ENCODE measurements at regions not wholly inside any gene's neighbourhood (a gene's known extent, or its start where the extent isn't known, plus 50 kb on each side); places are given as distances from the start of the nearest gene placed in this dataset.
A peak's percentile ranks its signal among the peaks of the same experiment; 100 is the strongest.
"Not testable (repeated sequence)": the region's sequence is repeated elsewhere in the genome, so short reads cannot be mapped to it uniquely, and the experiment has no call there.

- DNase-seq (ENCODE audit: low spot score) (no peak), ATAC-seq (no peak)
Observed at GRCh38 chr13:87153371-87153770, 517.8 kb upstream of the SLITRK5 start.

GRCh38 chr13:87166348-87166747 is 504.8 kb upstream of the SLITRK5 start:
- ATAC-seq (no peak), DNase-seq (ENCODE audit: low spot score) (no peak)

GRCh38 chr13:87168390-87168789 is 502.8 kb upstream of the SLITRK5 start:
- no peak for ATAC-seq

GRCh38 chr13:87169337-87169736 is 501.8 kb upstream of the SLITRK5 start:
- DNase-seq (ENCODE audit: low spot score) (no peak), ATAC-seq (no peak)

More at GRCh38 chr13:87168390-87168789, 502.8 kb upstream of the SLITRK5 start:
- DNase-seq (ENCODE audit: low spot score), result no peak

GRCh38 chr13:87172166-87172835 is 498.9 kb upstream of the SLITRK5 start:
- DNase-seq (ENCODE audit: low spot score), result no peak
- no peak for ATAC-seq

GRCh38 chr13:87185138-87185537 is 486.0 kb upstream of the SLITRK5 start:
- ATAC-seq; DNase-seq (ENCODE audit: low spot score): not testable (repeated sequence)

- not testable (repeated sequence) for ATAC-seq; DNase-seq (ENCODE audit: low spot score)
Observed at GRCh38 chr13:87186647-87187046, 484.5 kb upstream of the SLITRK5 start.

GRCh38 chr13:87191485-87191884 is 479.7 kb upstream of the SLITRK5 start:
- ATAC-seq; DNase-seq (ENCODE audit: low spot score): not testable (repeated sequence)

GRCh38 chr13:87198371-87198770 is 472.8 kb upstream of the SLITRK5 start:
- ATAC-seq, result no peak
- no peak for DNase-seq (ENCODE audit: low spot score)

- no peak for ATAC-seq
- DNase-seq (ENCODE audit: low spot score), result no peak
Observed at GRCh38 chr13:87206708-87207107, 464.5 kb upstream of the SLITRK5 start.

- ATAC-seq, result no peak
- DNase-seq (ENCODE audit: low spot score), result no peak
Observed at GRCh38 chr13:87207280-87208003, 463.7 kb upstream of the SLITRK5 start.

GRCh38 chr13:87208636-87209035 is 462.5 kb upstream of the SLITRK5 start:
- no peak for ATAC-seq
- no peak for DNase-seq (ENCODE audit: low spot score)

- DNase-seq (ENCODE audit: low spot score) (no peak), ATAC-seq (peak; percentile 35)
Observed at GRCh38 chr13:87234981-87235380, 436.2 kb upstream of the SLITRK5 start.

- ATAC-seq, result no peak
- DNase-seq (ENCODE audit: low spot score), result no peak
Observed at GRCh38 chr13:87235621-87236020, 435.6 kb upstream of the SLITRK5 start.

GRCh38 chr13:87244256-87244890 is 426.8 kb upstream of the SLITRK5 start:
- no peak for DNase-seq (ENCODE audit: low spot score)
- no peak for ATAC-seq

GRCh38 chr13:87249847-87250246 is 421.3 kb upstream of the SLITRK5 start:
- DNase-seq (ENCODE audit: low spot score), result not testable (repeated sequence)

GRCh38 chr13:87255394-87255793 is 415.8 kb upstream of the SLITRK5 start:
- DNase-seq (ENCODE audit: low spot score), result no peak
- no peak for ATAC-seq

More at GRCh38 chr13:87249847-87250246, 421.3 kb upstream of the SLITRK5 start:
- not testable (repeated sequence) for ATAC-seq

- DNase-seq (ENCODE audit: low spot score), result no peak
- peak; percentile 81 for ATAC-seq
Observed at GRCh38 chr13:87259479-87260083, 411.6 kb upstream of the SLITRK5 start.

GRCh38 chr13:87274209-87274819 is 396.9 kb upstream of the SLITRK5 start:
- peak; percentile 89 for ATAC-seq
- DNase-seq (ENCODE audit: low spot score), result peak; percentile 45

GRCh38 chr13:87280139-87280538 is 391.0 kb upstream of the SLITRK5 start:
- ATAC-seq, result peak; percentile 64
- no peak for DNase-seq (ENCODE audit: low spot score)

- ATAC-seq, result no peak
Observed at GRCh38 chr13:87287721-87288120, 383.4 kb upstream of the SLITRK5 start.

More at GRCh38 chr13:87287721-87288120, 383.4 kb upstream of the SLITRK5 start:
- DNase-seq (ENCODE audit: low spot score), result no peak
